ENCODE measurements at regions not wholly inside any gene's neighbourhood (a gene's known extent, or its start where the extent isn't known, plus 50 kb on each side); places are given as distances from the start of the nearest gene placed in this dataset.

DNA sequence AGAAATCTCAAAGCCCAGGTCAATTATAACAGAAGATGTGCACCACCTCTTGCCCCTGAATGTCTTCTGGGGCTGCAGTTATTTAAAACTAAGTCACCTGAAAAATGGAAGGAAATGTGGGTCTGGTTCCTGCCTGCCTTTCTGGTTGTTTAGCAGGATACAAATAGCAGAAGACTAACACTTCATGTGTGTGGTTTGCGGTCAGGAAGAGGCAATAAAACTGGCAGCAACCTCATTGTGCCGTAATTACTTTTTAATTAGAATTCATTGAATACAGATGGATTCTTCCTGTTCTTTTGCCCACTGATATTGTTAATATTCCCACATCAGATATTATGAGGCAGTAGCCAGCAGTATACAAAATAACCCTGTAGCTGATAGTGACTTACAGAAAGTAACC is 345.7 kb downstream of the ZNF326 start:
- TF ChIP-seq EP300 (IDR thresholded peaks at IDR 0.05) (no peak), POLR2AphosphoS5 (IDR thresholded peaks at IDR 0.05) (no peak), POLR2A (IDR thresholded peaks at IDR 0.05) (no peak)
- TF ChIP-seq, protein P1, sequence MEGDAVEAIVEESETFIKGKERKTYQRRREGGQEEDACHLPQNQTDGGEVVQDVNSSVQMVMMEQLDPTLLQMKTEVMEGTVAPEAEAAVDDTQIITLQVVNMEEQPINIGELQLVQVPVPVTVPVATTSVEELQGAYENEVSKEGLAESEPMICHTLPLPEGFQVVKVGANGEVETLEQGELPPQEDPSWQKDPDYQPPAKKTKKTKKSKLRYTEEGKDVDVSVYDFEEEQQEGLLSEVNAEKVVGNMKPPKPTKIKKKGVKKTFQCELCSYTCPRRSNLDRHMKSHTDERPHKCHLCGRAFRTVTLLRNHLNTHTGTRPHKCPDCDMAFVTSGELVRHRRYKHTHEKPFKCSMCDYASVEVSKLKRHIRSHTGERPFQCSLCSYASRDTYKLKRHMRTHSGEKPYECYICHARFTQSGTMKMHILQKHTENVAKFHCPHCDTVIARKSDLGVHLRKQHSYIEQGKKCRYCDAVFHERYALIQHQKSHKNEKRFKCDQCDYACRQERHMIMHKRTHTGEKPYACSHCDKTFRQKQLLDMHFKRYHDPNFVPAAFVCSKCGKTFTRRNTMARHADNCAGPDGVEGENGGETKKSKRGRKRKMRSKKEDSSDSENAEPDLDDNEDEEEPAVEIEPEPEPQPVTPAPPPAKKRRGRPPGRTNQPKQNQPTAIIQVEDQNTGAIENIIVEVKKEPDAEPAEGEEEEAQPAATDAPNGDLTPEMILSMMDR (IDR thresholded peaks at IDR 0.05) = no peak
